CD4-positive, alpha-beta T cell treated with Interleukin-17A for 4 hours (primary cell): ENCODE measurements at regions not wholly inside any gene's neighbourhood (a gene's known extent, or its start where the extent isn't known, plus 50 kb on each side); places are given as distances from the start of the nearest gene placed in this dataset.

Experiments
- DNase-seq: peaks from one replicate; pipeline ENCODE4 v3.0.0-alpha.2; 2020; ENCODE audit warnings: mixed read lengths

DNA sequence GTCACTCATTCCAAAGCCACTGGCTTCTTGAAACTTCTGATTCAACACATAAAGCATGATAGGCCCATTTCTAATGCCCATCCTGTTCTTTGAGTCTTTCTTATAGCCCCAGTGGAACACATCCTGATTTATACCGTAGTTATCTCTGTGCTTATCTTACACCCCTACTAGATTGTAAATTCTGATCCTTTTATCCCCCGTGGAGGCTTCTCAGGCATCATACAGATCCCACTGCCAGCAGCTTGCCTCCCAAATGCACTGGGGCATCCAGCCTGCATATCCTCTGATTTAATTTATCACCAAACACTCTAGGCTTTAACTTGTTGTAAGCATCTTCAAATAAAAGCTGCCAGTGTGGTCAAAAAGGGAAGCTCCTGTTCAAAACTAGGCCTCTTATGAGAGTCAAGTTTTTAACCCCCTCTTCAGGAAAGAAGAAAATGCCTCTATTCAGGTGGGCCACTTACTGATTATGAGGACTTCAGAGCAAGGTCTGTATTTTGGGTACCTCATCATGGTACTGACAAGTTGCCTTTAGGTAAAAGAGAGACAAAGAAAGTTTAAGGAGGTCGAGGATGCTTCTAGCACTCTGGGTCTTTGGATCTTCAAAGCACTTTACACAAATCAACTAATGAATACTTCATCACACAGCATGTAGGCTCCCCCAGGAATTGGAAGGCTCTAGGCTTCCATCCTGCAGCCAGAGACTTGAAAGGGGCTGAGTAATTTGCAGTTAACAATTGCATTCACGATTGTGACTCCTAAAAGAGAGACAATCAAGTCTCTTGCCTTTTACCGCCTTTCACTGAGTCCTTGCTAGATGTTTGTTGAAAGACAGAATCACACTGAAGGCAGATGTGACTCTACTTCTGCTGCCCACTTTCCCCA is 95.8 kb upstream of the LDB2 start:
- DNase-seq, result no peak

DNA sequence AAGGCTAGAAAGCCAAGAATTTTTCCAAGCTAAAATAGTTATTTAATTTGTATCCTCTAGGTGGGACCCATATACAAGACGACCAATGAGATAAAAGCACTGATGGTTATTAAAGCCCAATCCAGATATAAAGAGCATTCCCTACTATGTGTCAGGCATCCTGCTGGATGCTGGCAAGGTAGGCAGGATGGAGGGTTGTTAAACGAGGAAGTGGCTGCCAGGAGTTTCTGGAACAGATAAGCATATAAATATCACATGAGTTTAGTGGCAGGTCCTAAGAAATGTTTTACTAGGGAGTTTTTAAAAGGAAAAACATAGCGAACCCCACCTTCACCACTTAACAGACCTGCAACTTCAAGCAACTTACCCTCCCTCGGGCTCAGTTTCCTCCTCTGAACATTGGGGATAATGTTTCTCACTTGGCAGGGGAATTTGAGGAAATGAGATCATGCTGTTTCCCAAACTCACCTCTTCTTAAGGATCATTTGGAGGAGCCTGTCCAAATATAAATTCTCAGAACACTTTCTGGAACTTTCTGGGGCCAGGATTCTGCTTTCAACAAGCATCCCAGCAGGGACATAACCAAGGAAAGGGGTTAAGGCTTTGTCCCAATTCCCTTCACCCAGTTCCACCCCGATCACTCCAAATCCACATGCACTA is 94.3 kb upstream of the LDB2 start:
- no peak for DNase-seq

DNA sequence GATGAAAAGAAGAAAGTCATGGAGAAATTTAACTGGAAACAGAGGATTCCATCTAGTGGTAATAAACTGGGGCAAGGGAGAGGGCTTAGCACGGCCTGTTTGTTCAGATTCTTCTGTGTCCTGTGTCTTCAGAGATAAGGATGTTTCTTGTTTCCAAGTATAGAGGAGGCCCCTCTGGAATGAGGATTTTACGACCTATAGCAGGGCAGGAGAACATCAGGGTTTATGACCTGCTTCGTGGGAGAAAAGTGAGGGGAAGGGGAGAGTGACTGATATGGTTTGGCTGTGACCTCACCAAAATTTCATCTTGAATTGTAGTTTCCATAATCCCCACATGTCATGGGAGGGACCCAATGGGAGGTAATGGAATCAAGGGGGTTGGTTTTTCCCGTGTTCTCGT is 93.0 kb upstream of the LDB2 start:
- DNase-seq, result no peak

DNA sequence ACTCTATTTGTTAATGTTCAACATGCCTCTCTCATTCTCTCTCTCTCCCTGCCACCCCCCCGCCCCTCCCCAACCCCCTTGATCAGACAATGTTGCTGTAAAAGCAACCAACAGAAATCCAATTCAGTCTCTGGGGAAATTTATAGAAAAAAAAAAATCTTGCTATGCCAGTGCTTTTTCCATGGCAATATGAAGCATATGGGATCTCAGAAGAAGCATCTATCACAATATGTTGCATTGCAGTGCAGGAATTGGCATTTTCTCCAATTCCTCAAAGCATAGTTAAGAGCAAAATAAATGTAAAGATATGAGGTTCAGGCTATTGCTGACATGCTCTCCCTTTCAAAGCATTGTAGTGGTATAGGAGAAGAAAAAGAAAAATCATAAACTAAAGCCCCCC is 90.9 kb upstream of the LDB2 start:
- DNase-seq, result no peak

DNA sequence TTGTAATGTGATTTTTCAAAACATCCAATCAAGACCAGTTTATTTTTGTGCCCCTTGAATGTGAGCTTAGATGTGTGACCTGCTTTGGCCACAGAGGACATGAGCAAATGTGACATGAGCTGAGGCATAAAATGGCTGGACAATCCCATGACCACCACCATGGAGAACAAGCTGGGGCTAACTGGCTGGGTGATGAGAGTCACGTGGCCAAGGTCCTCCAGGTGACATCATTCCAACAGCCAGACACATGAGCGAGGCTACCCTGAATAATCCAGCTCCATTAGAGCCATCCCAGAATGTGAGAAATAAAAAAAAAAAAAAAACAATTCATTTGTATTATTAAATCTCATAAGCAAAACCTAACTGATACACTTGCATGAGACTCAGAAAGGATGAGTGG is 90.4 kb upstream of the LDB2 start:
- no peak for DNase-seq

DNA sequence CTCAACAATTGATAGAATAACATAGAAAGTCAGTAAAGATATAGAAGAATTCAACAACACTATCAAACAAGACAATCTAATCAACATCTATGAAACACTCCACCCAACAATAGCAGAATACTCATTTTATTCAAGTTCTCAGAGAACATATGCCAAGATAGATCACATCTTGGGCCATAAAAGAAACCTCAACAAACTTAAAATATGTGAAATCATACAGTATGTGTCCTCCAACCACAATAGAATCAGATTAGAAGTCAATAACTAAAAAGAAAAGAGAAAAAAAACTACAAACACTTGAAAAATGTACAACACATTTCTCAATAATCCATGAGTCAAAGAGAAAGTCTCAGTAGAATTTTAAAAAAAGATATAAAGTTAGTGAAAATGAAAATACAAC is 78.6 kb upstream of the LDB2 start:
- no peak for DNase-seq

DNA sequence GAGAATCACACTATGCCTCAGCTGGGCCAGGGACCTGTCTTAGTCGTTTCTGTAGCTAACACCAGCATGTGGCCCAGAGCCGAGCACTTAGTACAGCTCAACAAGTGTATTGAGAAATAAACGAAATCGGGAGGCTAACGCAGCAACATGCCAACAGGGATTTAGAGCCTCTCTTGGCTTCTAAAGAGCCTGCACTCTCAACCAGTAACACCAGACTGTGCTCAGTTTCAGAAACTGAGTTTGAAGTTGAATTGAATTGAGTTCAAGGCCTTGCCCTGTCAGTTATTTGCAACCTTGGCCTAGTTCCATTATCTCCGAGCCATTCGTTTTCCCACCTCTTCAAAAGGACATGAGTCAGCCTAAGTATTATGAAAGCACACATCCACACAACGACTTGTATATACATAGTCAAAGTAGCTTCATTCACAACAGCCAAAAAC is 71.3 kb upstream of the LDB2 start:
- DNase-seq, result no peak

DNA sequence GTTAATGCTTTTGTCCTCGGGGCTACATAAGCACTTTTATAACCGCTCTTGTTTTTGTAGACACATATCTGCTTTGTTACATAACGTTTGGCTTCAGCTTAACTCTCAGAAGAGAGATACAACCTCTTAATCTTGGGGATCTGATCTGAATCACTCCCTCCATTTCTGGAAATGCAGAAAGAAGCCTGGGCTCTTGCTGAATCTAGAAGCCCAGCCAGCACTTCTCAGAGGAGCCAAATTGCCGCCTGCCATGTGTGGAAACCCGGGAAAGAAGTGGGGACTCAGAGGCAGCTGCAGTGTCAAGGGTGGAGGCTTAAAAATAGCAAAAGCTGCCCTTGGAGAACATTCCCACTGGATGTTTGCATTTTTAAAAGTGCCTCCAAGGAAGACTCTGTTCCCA is 69.3 kb upstream of the LDB2 start:
- no peak for DNase-seq

DNA sequence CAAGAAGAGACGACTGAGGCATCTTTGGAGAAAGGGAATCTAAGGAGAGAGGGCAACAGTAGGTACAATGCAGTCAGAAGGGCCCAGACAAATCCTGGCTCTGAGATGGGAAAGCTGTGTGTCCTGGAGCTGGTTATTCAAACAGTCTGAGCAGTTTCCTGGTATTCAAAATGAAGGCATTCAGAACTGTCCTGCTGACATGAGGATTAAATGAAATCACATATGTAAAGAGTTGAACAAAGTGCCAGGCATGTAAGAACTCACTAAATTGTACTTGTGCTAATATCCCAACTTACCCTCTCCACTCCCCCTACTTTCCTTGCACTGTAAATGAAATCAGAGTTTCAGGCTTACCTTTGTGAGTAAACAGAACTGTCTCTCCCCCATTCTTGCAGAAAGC is 60.9 kb upstream of the LDB2 start:
- no peak for DNase-seq

DNA sequence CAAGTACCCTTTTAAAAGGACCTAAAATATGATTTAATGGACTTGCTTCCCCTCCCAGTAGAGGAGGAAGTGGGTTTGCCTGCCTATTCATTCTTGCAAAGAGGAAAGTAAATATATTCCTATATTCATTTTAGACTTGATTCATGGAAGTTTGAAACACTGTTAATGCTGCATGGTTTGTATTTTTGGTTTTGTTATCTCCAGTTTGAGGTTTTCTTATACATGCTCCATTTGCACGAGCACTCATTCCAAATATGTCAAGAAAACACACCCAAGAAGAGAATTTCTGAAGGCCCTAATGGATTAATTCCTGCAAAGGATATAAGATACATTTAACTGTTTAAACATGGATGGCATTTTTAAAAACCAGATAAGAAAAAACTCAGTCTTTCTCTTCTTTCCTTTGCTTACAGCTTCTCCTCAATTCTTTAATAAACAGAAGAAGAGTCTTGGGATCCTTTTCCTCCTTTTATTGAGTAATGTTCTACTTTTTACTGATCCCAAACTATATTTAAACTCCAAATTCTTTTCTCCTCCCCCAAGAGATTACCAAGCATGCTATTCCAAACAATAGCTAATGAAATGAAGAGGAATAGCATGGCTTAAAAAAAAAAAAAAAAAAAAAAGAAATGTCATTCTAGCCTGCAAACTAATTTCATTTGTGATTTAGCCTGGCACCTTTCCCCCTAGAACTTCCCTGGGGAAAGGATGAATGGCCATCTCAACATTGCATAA is 54.6 kb upstream of the LDB2 start:
- no peak for DNase-seq

DNA sequence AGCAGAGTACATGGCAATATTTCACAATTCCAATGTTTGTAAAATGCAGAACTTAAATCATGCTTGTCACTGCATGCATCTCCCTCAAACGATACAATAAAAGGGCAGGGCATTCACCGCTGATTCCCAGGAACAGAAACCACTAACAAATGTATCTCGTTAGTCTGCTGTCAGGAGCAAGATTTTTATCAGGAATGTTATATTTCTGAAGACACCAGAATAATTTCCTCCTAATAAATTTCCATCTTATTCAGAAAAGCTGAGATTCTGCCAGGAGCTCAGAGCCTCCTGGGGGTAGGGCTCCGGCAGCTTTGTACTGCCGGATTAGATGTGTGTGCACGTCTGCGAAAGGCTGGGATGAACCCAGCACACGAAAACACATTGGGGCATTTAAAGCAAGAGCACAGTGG is 54.0 kb upstream of the LDB2 start:
- DNase-seq, result no peak
